MM.1S (cell line): ENCODE measurements at regions not wholly inside any gene's neighbourhood (a gene's known extent, or its start where the extent isn't known, plus 50 kb on each side); places are given as distances from the start of the nearest gene placed in this dataset.

Experiments used
- DNase-seq: peaks from one replicate; pipeline ENCODE4 v3.0.0-alpha.2; 2015
- H2AFZ ChIP-seq: fragments of 300-600 bp; sonication (generic); 2 replicates; pipeline ENCODE4 v1.6.0; 2016; ENCODE audit warnings: antibody characterized with exemption, low read length
- H3F3A ChIP-seq: fragments of 300-600 bp; sonication (generic); 2 replicates; pipeline ENCODE4 v1.6.1; 2016; ENCODE audit warnings: mild to moderate bottlenecking, antibody characterized with exemption, low read length, moderate library complexity, mixed read lengths; ENCODE audit not compliant: insufficient read depth
- H3K27ac ChIP-seq: fragments of 300-600 bp; sonication (generic); 2 replicates; pipeline ENCODE4 v1.5.1; 2016; ENCODE audit warnings: mild to moderate bottlenecking, low read length
- H3K27me3 ChIP-seq: fragments of 300-600 bp; sonication (generic); replicated peaks from 2 replicates; pipeline ENCODE4 v1.6.0; 2016; ENCODE audit warnings: low read length; ENCODE audit not compliant: insufficient read depth
- H3K36me3 ChIP-seq: fragments of 300-600 bp; sonication (generic); replicated peaks from 2 replicates; pipeline ENCODE4 v1.6.1; 2016; ENCODE audit warnings: mild to moderate bottlenecking, low read length, mixed read lengths; ENCODE audit not compliant: insufficient read depth
- H3K4me1 ChIP-seq: fragments of 300-600 bp; sonication (generic); 2 replicates; pipeline ENCODE4 v1.6.1; 2016; ENCODE audit warnings: low read length, mixed read lengths
- H3K4me2 ChIP-seq: fragments of 300-600 bp; sonication (generic); 2 replicates; pipeline ENCODE4 v1.6.0; 2016; ENCODE audit warnings: low read depth, low read length
- H3K4me3 ChIP-seq: fragments of 300-600 bp; sonication (generic); 2 replicates; pipeline ENCODE4 v1.5.1; 2016; ENCODE audit warnings: low read length, mixed read lengths
- H3K79me2 ChIP-seq: fragments of 300-600 bp; sonication (generic); 2 replicates; pipeline ENCODE4 v1.6.1; 2016; ENCODE audit warnings: mixed run types, low read length, mixed read lengths
- H3K9ac ChIP-seq: fragments of 300-600 bp; sonication (generic); 2 replicates; pipeline ENCODE4 v1.6.1; 2016; ENCODE audit warnings: low read length, mixed read lengths
- H3K9me2 ChIP-seq: fragments of 300-600 bp; sonication (generic); replicated peaks from 2 replicates; pipeline ENCODE4 v1.6.1; 2016; ENCODE audit warnings: mild to moderate bottlenecking, low read length, mixed read lengths; ENCODE audit not compliant: insufficient read depth
- H3K9me3 ChIP-seq: fragments of 300-600 bp; sonication (generic); replicated peaks from 2 replicates; pipeline ENCODE4 v1.6.1; 2016; ENCODE audit warnings: mild to moderate bottlenecking, low read length, mixed read lengths; ENCODE audit not compliant: insufficient read depth
- H4K20me1 ChIP-seq: fragments of 300-600 bp; sonication (generic); 2 replicates; pipeline ENCODE4 v1.6.1; 2016; ENCODE audit warnings: mild to moderate bottlenecking, low read length, moderate library complexity, mixed read lengths; ENCODE audit not compliant: insufficient read depth
- EZH2 ChIP-seq: fragments of 300-600 bp; sonication (generic); optimal IDR thresholded peaks from 2 replicates; pipeline ENCODE3; 2017; ENCODE audit warnings: low read depth, mild to moderate bottlenecking, antibody characterized with exemption, low read length, mixed read lengths
- EZH2phosphoT487 ChIP-seq: fragments of 300-600 bp; sonication (generic); IDR thresholded peaks from 2 replicates; pipeline ENCODE4 v1.6.1; 2018; ENCODE audit warnings: antibody characterized with exemption, low read length
- TF ChIP-seq, protein P1 (sequence below): fragments of 300-600 bp; sonication (generic); IDR thresholded peaks from 2 replicates; pipeline ENCODE4 v1.5.1; 2016; ENCODE audit warnings: antibody characterized with exemption, low read length, mixed read lengths

DNA sequence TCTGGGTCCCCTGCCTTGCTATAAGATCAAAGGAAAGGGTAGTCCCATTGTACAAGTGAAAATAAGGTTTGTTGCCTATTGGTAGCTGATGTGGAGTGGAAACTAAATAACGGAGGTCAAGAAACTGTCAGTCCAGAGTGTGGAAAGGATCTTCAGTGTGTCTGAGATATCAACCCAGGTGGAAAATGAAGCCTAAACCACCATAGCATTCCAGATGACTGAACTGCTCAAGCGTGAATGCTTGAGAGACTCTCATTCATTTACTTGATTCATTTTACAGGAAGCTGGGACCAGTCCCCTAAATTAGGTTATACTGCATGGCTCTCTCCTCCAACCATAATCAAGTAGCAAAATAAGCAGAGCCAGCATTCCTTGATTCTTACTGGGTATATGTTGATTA is 116.0 kb upstream of the SLC28A3 start:
- H3K9ac ChIP-seq = no peak overlapping the region
- H3K4me1 ChIP-seq = no peaks in the 10 kb centered on the region
- no peaks in the 10 kb centered on the region for H3K9me2 ChIP-seq
- no peaks in the 10 kb centered on the region for H3K79me2 ChIP-seq
- no peaks in the 10 kb centered on the region for H3F3A ChIP-seq
- no peak overlapping the region for H3K4me2 ChIP-seq
- no peaks in the 10 kb centered on the region for H3K36me3 ChIP-seq
- H3K27me3 ChIP-seq = no peaks in the 10 kb centered on the region
- no peak overlapping the region for H3K4me3 ChIP-seq
- H4K20me1 ChIP-seq = no peaks in the 10 kb centered on the region
- TF ChIP-seq EZH2phosphoT487 = no peak
- TF ChIP-seq, protein P1, sequence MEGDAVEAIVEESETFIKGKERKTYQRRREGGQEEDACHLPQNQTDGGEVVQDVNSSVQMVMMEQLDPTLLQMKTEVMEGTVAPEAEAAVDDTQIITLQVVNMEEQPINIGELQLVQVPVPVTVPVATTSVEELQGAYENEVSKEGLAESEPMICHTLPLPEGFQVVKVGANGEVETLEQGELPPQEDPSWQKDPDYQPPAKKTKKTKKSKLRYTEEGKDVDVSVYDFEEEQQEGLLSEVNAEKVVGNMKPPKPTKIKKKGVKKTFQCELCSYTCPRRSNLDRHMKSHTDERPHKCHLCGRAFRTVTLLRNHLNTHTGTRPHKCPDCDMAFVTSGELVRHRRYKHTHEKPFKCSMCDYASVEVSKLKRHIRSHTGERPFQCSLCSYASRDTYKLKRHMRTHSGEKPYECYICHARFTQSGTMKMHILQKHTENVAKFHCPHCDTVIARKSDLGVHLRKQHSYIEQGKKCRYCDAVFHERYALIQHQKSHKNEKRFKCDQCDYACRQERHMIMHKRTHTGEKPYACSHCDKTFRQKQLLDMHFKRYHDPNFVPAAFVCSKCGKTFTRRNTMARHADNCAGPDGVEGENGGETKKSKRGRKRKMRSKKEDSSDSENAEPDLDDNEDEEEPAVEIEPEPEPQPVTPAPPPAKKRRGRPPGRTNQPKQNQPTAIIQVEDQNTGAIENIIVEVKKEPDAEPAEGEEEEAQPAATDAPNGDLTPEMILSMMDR = no peak
- TF ChIP-seq EZH2 = no peak
- no peak overlapping the region for H3K27ac ChIP-seq
- no peak overlapping the region for H2AFZ ChIP-seq
- H3K9me3 ChIP-seq = no peaks in the 10 kb centered on the region
- no peak for DNase-seq

DNA sequence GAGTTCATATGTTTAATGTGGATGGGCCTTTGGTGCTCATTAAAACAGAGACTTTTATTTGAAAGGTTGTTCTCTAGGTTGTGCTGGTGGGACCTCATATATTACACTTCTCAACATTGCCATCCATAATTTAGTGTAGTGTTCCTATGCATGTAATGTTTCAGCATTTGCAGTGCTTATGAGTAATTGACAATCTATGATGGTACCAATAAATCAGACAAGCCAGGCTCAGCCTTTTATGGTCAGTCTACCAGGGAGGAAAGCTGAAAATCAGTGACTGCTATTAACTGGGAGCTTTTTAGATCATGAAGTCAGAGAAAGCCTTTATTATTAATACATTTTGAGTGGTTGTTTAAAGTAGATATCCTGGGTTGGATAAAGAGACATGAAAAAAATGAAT is 120.1 kb upstream of the SLC28A3 start:
- no peaks in the 10 kb centered on the region for H3K9me3 ChIP-seq
- no peaks in the 10 kb centered on the region for H3K4me1 ChIP-seq
- H3K4me2 ChIP-seq = no peak overlapping the region
- no peak for DNase-seq
- TF ChIP-seq EZH2 (no peak), EZH2phosphoT487 (no peak)
- TF ChIP-seq, protein P1 = no peak
- H2AFZ ChIP-seq = no peak overlapping the region
- H3K9ac ChIP-seq = no peak overlapping the region
- H3K79me2 ChIP-seq = no peaks in the 10 kb centered on the region
- no peaks in the 10 kb centered on the region for H3K9me2 ChIP-seq
- no peaks in the 10 kb centered on the region for H3K36me3 ChIP-seq
- H3F3A ChIP-seq = no peaks in the 10 kb centered on the region
- H3K4me3 ChIP-seq = no peak overlapping the region
- no peaks in the 10 kb centered on the region for H4K20me1 ChIP-seq
- H3K27ac ChIP-seq = no peak overlapping the region
- no peaks in the 10 kb centered on the region for H3K27me3 ChIP-seq

DNA sequence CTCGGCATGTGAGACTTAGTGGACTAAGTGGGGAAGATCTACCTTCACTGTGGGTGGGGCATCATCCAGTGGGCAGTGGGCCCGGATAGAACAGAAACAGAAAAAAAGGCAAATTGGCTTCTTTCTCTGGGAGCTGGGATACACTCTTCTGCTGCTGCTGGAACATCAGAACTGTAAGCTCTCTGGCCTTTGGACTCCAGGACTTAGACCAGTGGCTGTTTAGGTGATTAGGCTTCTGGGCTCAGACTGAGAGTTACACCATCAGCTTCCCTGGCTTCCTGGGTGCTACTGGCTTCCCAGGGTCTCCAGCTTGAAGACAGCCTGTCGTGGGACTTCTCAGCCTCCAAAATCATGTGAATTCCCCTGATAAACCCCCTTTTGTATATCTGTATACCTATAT is 122.7 kb upstream of the SLC28A3 start:
- Histone ChIP-seq H3K27ac (no peak overlapping the region), H3K9me2 (no peaks in the 10 kb centered on the region), H3K27me3 (no peaks in the 10 kb centered on the region), H2AFZ (no peak overlapping the region), H3F3A (no peaks in the 10 kb centered on the region), H4K20me1 (no peaks in the 10 kb centered on the region), H3K9me3 (no peaks in the 10 kb centered on the region), H3K79me2 (no peaks in the 10 kb centered on the region), H3K4me2 (no peak overlapping the region), H3K9ac (no peak overlapping the region), H3K4me1 (no peaks in the 10 kb centered on the region), H3K4me3 (no peak overlapping the region), H3K36me3 (no peaks in the 10 kb centered on the region)
- no peak for DNase-seq
- no peak for TF ChIP-seq EZH2phosphoT487
- TF ChIP-seq, protein P1 = no peak
- TF ChIP-seq EZH2 = no peak
